GM18505 (cell line): ENCODE measurements at regions not wholly inside any gene's neighbourhood (a gene's known extent, or its start where the extent isn't known, plus 50 kb on each side); places are given as distances from the start of the nearest gene placed in this dataset.

Experiments used
- ATAC-seq: cut with Tn5 transposase; IDR thresholded peaks from one replicate; pipeline ENCODE4 v1.9.1; 2021; ENCODE audit not compliant: unreplicated experiment
- POLR2A ChIP-seq: IDR thresholded peaks from 4 replicates; pipeline ENCODE4 v1.6.1; 2011; ENCODE audit warnings: borderline replicate concordance; ENCODE audit not compliant: insufficient read depth, insufficient read length; ENCODE audit errors: extremely low read depth

GRCh38 chr4:45122406-45122805 lies 396.1 kb upstream of the GNPDA2 start:
- no peak for TF ChIP-seq POLR2A
- no peak for ATAC-seq

- no peak for ATAC-seq
- no peak for TF ChIP-seq POLR2A
Observed at GRCh38 chr4:45121426-45121975, 395.1 kb upstream of the GNPDA2 start.

DNA sequence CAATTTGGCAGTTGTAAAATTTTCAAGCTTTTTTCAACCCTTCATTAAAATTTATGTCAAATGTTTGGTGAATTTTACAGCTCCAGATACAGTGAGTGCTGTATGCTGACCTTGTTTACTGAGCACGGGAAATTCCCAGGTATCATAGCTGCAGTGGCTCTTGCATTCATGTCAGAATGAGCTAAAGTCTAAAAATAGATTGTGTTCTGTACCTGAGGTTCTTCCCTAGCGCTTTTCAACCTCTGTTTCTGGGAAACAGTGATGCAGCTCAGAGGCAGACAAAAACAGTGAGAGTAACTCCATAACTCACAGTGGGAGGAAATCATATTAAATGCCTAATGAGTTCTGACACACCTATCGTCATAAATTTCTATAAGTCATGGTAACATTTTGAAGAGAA lies 393.8 kb upstream of the GNPDA2 start:
- TF ChIP-seq POLR2A = no peak
- no peak for ATAC-seq

DNA sequence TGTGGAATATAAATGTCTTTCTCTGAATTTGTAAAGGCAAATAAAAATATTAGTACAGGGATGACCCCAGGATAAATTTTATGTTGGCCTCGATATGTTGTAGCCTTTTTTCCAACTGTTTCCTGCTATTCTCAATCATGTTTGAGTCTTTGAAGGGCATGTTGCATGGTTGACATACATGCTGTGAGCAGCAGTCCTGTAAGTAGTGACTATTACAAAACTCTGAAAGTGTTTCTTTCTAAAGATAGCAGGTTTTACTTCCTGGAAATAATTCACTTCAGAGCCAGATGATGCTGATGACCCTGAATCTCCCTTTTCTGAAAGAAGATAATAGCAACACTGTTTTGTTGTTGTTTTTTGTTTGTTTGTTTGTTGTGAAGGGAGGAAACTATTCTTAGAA lies 393.0 kb upstream of the GNPDA2 start:
- no peak for TF ChIP-seq POLR2A
- ATAC-seq = no peak

GRCh38 chr4:45102716-45103115 lies 376.4 kb upstream of the GNPDA2 start:
- TF ChIP-seq POLR2A = no peak

DNA sequence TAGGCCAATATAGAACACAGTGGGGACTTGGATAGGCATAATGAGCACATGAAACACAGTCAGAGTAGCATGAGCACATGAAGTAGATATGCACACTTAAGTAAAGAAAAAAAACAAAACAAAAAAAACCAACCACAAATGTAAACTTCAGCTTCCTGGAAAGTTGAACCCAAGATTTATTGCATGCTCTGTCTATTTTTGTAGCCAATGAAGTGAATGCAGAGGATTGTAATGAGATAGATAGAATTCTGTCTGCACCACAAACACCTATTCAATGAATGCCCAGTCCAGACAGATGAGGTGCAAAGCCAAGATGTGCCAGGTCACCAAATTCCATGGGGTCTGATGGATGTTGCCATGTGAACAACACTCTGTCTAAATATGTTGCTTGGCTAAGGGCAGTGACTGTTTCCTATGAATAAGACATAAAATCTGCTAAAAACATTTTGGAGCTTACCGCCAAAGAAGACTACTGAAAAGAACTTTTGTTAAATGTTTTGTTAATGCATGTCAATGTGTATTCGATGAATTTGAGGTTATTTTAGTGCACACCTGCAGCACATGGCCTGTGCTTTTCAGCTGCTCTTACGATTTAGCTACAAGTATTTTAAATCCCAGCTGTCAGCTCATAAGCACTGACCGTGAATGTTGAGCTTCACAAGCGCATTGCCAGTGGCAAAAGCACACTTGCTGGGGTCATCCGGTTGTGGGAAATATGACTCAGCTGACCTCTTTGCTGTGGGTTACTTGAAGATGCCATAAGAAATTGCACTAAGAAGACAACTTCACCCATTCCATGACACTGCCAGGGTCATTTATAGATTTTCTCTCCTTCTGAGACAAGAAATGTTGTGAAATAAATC lies 374.8 kb upstream of the GNPDA2 start:
- ATAC-seq = no peak
- TF ChIP-seq POLR2A = no peak

More at GRCh38 chr4:45102716-45103115, 376.4 kb upstream of the GNPDA2 start:
- ATAC-seq = no peak

- no peak for TF ChIP-seq POLR2A
- no peak for ATAC-seq
Observed at GRCh38 chr4:45099471-45099870, 373.1 kb upstream of the GNPDA2 start.

DNA sequence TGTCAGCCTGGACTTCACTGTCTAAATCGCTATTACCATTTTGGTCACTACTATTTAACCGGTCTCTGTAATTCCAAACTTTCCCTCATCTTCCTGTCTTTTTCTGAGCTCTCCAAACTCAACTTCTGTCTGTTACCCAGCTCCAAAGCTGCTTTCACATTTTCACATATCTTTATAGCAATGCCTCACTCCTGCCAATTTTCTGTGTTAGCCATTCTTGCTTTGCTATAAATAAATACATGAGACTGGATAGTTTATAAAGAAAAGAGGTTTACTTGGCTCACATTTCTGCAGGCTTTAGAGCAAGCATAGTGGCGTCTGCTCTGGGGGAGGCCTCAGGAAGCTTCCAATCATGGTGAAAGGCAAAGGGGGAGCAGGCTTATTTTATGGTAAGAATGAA lies 368.3 kb upstream of the GNPDA2 start:
- ATAC-seq = no peak

DNA sequence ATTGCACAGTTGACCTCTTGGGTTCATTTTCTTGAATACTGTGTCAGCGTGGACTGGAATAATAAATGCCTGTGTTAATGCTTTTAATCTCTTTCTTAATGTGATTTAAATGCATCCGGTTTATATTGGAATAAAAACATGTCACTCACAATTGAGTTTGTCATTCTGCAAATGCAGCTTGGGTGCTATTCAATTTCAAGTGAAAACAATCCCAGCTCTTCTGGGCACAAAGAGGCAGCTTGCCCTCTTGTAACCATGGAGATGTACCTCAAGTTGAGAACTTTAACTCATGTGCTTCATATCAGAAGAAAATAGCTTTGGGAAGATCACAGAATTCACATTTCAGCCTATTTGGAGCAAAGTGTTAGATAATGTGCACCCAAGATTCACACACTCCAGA lies 355.7 kb upstream of the GNPDA2 start:
- no peak for ATAC-seq
- TF ChIP-seq POLR2A = no peak

More for the DNA sequence above, 368.3 kb upstream of the GNPDA2 start:
- TF ChIP-seq POLR2A = no peak

GRCh38 chr4:45079616-45080015 lies 353.3 kb upstream of the GNPDA2 start:
- no peak for TF ChIP-seq POLR2A
- no peak for ATAC-seq

GRCh38 chr4:45078201-45078600 lies 351.8 kb upstream of the GNPDA2 start:
- TF ChIP-seq POLR2A = no peak
- no peak for ATAC-seq

DNA sequence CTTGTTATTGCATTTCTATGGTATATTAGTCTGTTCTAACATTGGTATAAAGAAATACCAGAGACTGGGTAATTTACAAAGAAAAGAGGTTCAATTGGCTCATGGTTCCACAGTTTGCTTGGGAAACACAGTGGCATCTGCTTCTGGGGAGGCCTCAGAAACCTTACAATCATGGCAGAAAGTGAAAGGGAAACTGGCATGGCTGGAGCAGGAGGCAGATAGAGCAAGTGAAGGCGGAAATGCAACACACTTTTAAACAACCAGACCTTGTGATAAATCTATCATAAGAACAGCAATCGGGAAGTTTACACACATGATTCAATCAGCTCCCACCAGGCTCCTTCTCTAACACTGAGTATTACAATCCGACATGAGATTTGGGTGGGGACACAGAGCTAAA lies 346.6 kb upstream of the GNPDA2 start:
- ATAC-seq = no peak
- no peak for TF ChIP-seq POLR2A

GRCh38 chr4:45064741-45065140 lies 338.4 kb upstream of the GNPDA2 start:
- no peak for TF ChIP-seq POLR2A
- no peak for ATAC-seq

GRCh38 chr4:45063696-45064095 lies 337.3 kb upstream of the GNPDA2 start:
- ATAC-seq = no peak
- TF ChIP-seq POLR2A = no peak
